ENCODE measurements at regions not wholly inside any gene's neighbourhood (a gene's known extent, or its start where the extent isn't known, plus 50 kb on each side); places are given as distances from the start of the nearest gene placed in this dataset.
A peak's percentile ranks its signal among the peaks of the same experiment; 100 is the strongest.

GRCh38 chr12:39064708-39065107 is 159.3 kb upstream of the CPNE8 start:
- no peak for FAIRE-seq
- H3K4me3 ChIP-seq (ENCODE audit: low read depth, low read length), result no peak overlapping the region

GRCh38 chr12:39062266-39062996 is 157.0 kb upstream of the CPNE8 start:
- DNase-seq (ENCODE audit: low read depth), result no peak
- Histone ChIP-seq H3K4me3 (ENCODE audit: low read depth, low read length) (no peak overlapping the region), H3K27me3 (ENCODE audit: control insufficient read depth, insufficient read depth, low read length) (no peaks in the 10 kb centered on the region), H3K36me3 (ENCODE audit: control insufficient read depth, insufficient read depth, low read length) (no peaks in the 10 kb centered on the region)
- no peak for TF ChIP-seq CTCF (IDR thresholded peaks at IDR 0.05; ENCODE audit: insufficient read depth, low read length, severe bottlenecking)
- FAIRE-seq, result no peak

More at GRCh38 chr12:39064708-39065107, 159.3 kb upstream of the CPNE8 start:
- Histone ChIP-seq H3K27me3 (ENCODE audit: control insufficient read depth, insufficient read depth, low read length) (no peaks in the 10 kb centered on the region), H3K36me3 (ENCODE audit: control insufficient read depth, insufficient read depth, low read length) (no peaks in the 10 kb centered on the region)
- peak; percentile 35 for DNase-seq (ENCODE audit: low read depth)
- no peak for TF ChIP-seq CTCF (IDR thresholded peaks at IDR 0.05; ENCODE audit: insufficient read depth, low read length, severe bottlenecking)

GRCh38 chr12:39061576-39061975 is 156.2 kb upstream of the CPNE8 start:
- no peak for FAIRE-seq
- Histone ChIP-seq H3K27me3 (ENCODE audit: control insufficient read depth, insufficient read depth, low read length) (no peaks in the 10 kb centered on the region), H3K36me3 (ENCODE audit: control insufficient read depth, insufficient read depth, low read length) (no peaks in the 10 kb centered on the region), H3K4me3 (ENCODE audit: low read depth, low read length) (no peak overlapping the region)
- no peak for DNase-seq (ENCODE audit: low read depth)
- no peak for TF ChIP-seq CTCF (IDR thresholded peaks at IDR 0.05; ENCODE audit: insufficient read depth, low read length, severe bottlenecking)

GRCh38 chr12:39048395-39048794 is 143.0 kb upstream of the CPNE8 start:
- no peak for FAIRE-seq
- H3K36me3 ChIP-seq (ENCODE audit: control insufficient read depth, insufficient read depth, low read length), result no peaks in the 10 kb centered on the region
- DNase-seq (ENCODE audit: low read depth), result no peak
- H3K4me3 ChIP-seq (ENCODE audit: low read depth, low read length), result no peak overlapping the region
- no peaks in the 10 kb centered on the region for H3K27me3 ChIP-seq (ENCODE audit: control insufficient read depth, insufficient read depth, low read length)
- TF ChIP-seq CTCF (IDR thresholded peaks at IDR 0.05; ENCODE audit: insufficient read depth, low read length, severe bottlenecking), result no peak

- H3K36me3 ChIP-seq (ENCODE audit: control insufficient read depth, insufficient read depth, low read length), result no peaks in the 10 kb centered on the region
- DNase-seq (ENCODE audit: low read depth) (no peak), FAIRE-seq (no peak)
- TF ChIP-seq CTCF (IDR thresholded peaks at IDR 0.05; ENCODE audit: insufficient read depth, low read length, severe bottlenecking), result no peak
- no peaks in the 10 kb centered on the region for H3K27me3 ChIP-seq (ENCODE audit: control insufficient read depth, insufficient read depth, low read length)
- H3K4me3 ChIP-seq (ENCODE audit: low read depth, low read length), result no peak overlapping the region
These were observed 142.3 kb upstream of the CPNE8 start for GRCh38 chr12:39047539-39048262.

All from bronchial epithelial cell (primary cell).